ENCODE measurements at regions not wholly inside any gene's neighbourhood (a gene's known extent, or its start where the extent isn't known, plus 50 kb on each side); places are given as distances from the start of the nearest gene placed in this dataset.

DNA sequence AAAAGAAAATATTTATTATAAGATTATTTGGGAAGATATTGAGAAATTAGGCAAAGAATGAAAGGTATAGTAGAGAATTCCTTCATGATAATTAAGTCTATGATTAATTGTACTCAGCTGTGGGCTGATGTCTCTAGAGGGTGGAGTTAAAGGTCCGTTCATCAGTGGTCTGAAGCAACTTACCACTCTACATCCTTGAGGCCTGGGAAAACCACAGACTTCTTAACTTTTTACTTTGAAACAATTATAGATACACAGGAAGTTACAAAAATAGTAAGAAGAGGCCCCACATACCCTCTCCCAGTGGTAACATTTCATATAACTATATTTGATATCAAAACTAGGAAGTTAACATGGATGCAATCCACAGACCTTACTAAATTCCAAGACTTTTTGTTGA is 167.0 kb upstream of the NECTIN1 start:
- TF ChIP-seq CTCF (IDR thresholded peaks at IDR 0.05), result no peak
- no peak for TF ChIP-seq POLR2A (IDR thresholded peaks at IDR 0.05)
